Kidney (tissue), 13 donors: ENCODE measurements at regions not wholly inside any gene's neighbourhood (a gene's known extent, or its start where the extent isn't known, plus 50 kb on each side); places are given as distances from the start of the nearest gene placed in this dataset.

Experiments
- DNase-seq, 5 donors: peaks; one replicate each; pipeline ENCODE4 v3.0.0-alpha.2; 2013 to 2020
- FAIRE-seq: peaks from 2 replicates; lab custom pipeline; 2012; peaks lifted over from hg19 to GRCh38; lab: Jason Lieb, UNC
- H3K27ac ChIP-seq, 2 donors: one replicate each; pipeline ENCODE4 v1.7.0; 2013; ENCODE audit warnings: low read depth in 2 of 2, low read length in 2 of 2, inconsistent platforms in 1 of 2
- H3K27me3 ChIP-seq: one replicate; pipeline ENCODE4 v1.7.1; 2013; ENCODE audit warnings: low read length, inconsistent platforms; ENCODE audit not compliant: control insufficient read depth, insufficient read depth
- H3K36me3 ChIP-seq, 3 donors: one replicate each; pipeline versions ENCODE4 v1.7.0 to v1.7.1; 2013; ENCODE audit warnings: low read length in 3 of 3, control low read depth in 1 of 3, inconsistent platforms in 1 of 3; ENCODE audit not compliant: insufficient read depth in 3 of 3, control insufficient read depth in 2 of 3
- H3K4me1 ChIP-seq, 3 donors: one replicate each; pipeline versions ENCODE4 v1.7.0 to v1.7.1; 2013; ENCODE audit warnings: low read length in 3 of 3, inconsistent platforms in 1 of 3, low read depth in 1 of 3; ENCODE audit not compliant: control insufficient read depth in 2 of 3, insufficient read depth in 2 of 3
- H3K4me3 ChIP-seq, 3 donors: one replicate each; pipeline versions ENCODE4 v1.7.0 to v1.8.1; 2013; ENCODE audit warnings: low read length in 3 of 3, control low read depth in 1 of 3, inconsistent platforms in 1 of 3
- H3K9ac ChIP-seq, 3 donors: one replicate each; pipeline versions ENCODE4 v1.7.0 to v1.7.1; 2013; ENCODE audit warnings: low read length in 3 of 3, control low read depth in 1 of 3, inconsistent platforms in 1 of 3
- H3K9me3 ChIP-seq, 3 donors: one replicate each; pipeline versions ENCODE4 v1.7.0 to v1.7.1; 2013; ENCODE audit warnings: low read length in 3 of 3, control low read depth in 1 of 3, inconsistent platforms in 1 of 3; ENCODE audit not compliant: control insufficient read depth in 2 of 3, insufficient read depth in 1 of 3
- CTCF ChIP-seq: IDR thresholded peaks from 3 replicates; pipeline ENCODE4 v1.5.1; 2012; ENCODE audit warnings: mild to moderate bottlenecking, moderate library complexity, borderline replicate concordance; ENCODE audit not compliant: insufficient read depth; ENCODE audit errors: extremely low read depth
- intact Hi-C: fragments of 100-400 bp; cut with DNase I; formaldehyde crosslinking; loops from one replicate; pipeline ENCODE4 v1.11.1; 2022
- donor health status: control.
- donor health status: control.
- donor health status: control.
- donor health status: control.
- donor health status: control.
- donor health status: DM: yes; HTN: yes; CAD: no.
- donor health status: Normal renal cell carcinoma (clear cell type).

DNA sequence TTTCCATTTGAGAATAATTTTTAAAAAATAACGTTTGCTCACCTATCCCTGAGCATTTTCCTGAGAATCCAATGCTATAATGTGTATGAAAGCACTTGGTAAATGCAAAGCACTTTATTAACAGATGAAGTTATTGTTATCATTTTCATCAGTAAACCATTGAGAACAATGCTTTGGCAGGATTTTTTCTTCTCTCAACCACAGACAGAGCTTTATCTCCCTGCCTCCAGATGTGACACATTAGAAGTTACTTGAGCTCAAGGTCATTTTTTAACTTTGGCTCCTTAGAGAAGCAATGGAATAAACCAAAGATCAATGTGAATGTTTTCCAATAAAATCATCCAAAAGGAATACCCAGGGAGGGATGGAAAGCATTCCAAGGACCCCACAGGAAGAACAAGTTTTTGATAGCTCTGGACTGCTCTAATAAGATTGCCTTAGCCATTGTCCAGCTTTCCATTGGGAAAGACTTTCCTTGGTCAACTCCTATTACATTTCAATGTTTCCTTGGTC lies 118.9 kb upstream of the NT5C1B start:
- Histone ChIP-seq H3K27ac (no peak overlapping the region), H3K9ac (no peak overlapping the region), H3K4me1 (no peaks in the 10 kb centered on the region), H3K9me3 (peaks cover 0 to 2% (median 0%) of the 10 kb centered on the region in 3 donors), H3K4me3 (no peak overlapping the region), H3K36me3 (no peaks in the 10 kb centered on the region), H3K27me3 (no peaks in the 10 kb centered on the region)
- FAIRE-seq (no peak), DNase-seq (no peak)
- TF ChIP-seq CTCF, result no peak
- intact Hi-C loops, result no loop called here

DNA sequence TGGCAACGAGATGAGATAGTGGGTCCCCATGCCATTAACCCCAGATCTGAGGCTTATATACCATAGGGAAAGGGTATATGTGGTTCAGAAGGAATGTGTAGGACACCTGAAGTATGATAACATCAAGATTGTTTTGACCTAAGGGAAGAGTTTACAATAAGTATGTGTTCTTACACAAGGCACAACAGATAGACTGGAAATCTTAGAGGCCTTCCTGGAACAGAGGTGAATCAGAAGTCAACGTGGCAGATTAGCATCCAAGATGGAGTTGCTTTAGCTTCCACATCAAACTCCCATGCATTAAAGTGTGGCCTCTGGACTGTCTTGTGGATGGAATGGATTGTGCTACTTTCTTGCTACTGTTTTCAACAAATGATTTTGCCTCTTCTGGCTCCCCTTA lies 116.6 kb upstream of the NT5C1B start:
- no peak for TF ChIP-seq CTCF
- Histone ChIP-seq H3K27me3 (no peaks in the 10 kb centered on the region), H3K4me1 (no peaks in the 10 kb centered on the region), H3K27ac (no peak overlapping the region), H3K9me3 (peaks cover 0 to 2% (median 0%) of the 10 kb centered on the region in 3 donors), H3K4me3 (no peak overlapping the region), H3K9ac (no peak overlapping the region), H3K36me3 (no peaks in the 10 kb centered on the region)
- FAIRE-seq, result no peak
- intact Hi-C loops, result no loop called here
- no peak for DNase-seq

GRCh38 chr2:18704276-18704675 lies 114.9 kb upstream of the NT5C1B start:
- intact Hi-C loops, result no loop called here
- Histone ChIP-seq H3K36me3 (no peaks in the 10 kb centered on the region), H3K27ac (no peak overlapping the region), H3K27me3 (no peaks in the 10 kb centered on the region), H3K9me3 (no peaks in the 10 kb centered on the region), H3K4me1 (no peaks in the 10 kb centered on the region), H3K9ac (no peak overlapping the region), H3K4me3 (no peak overlapping the region)
- no peak for TF ChIP-seq CTCF
- DNase-seq, result no peak
- no peak for FAIRE-seq

- no peak for TF ChIP-seq CTCF
- Histone ChIP-seq H3K9me3 (no peaks in the 10 kb centered on the region), H3K9ac (no peak overlapping the region), H3K27ac (no peak overlapping the region), H3K4me3 (no peak overlapping the region), H3K36me3 (no peaks in the 10 kb centered on the region), H3K27me3 (no peaks in the 10 kb centered on the region), H3K4me1 (no peaks in the 10 kb centered on the region)
- no peak for DNase-seq
- intact Hi-C loops, result no loop called here
- FAIRE-seq, result no peak
Observed at GRCh38 chr2:18703555-18703954, 114.2 kb upstream of the NT5C1B start.
